C4-2B (cell line): ENCODE measurements at regions not wholly inside any gene's neighbourhood (a gene's known extent, or its start where the extent isn't known, plus 50 kb on each side); places are given as distances from the start of the nearest gene placed in this dataset.
"Not testable (repeated sequence)": the region's sequence is repeated elsewhere in the genome, so short reads cannot be mapped to it uniquely, and the experiment has no call there.

Experiments used
- H3K27ac ChIP-seq: fragments of 450-650 bp; 2 replicates; pipeline ENCODE4 v1.5.1; 2017
- CTCF ChIP-seq: fragments of 450-650 bp; conservative IDR thresholded peaks from 2 replicates; pipeline ENCODE4 v1.5.1; 2017; ENCODE audit warnings: mild to moderate bottlenecking
- ZFX ChIP-seq: fragments of 450-650 bp; IDR thresholded peaks from 2 replicates; pipeline ENCODE4 v1.6.1; 2017

DNA sequence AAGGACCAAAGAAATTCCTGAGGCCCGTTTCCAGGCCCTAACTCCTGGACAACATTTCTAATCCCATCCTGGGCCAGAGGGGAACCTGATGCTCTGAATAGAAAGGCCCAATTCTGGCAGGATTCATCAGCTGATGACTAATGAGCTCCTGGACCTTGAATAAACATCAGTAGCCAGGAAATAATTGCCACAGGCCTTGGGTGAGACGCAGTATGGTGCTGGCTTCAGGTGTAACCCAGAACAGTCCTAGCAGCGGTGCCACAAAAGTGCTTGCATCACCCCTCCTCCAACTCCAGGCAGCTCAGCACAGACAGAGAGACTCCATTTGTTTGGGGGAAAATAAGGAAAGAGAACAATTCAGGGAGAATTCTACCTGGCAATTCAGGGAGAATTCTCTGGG is 184.7 kb upstream of the POU1F1 start:
- TF ChIP-seq CTCF (no peak), ZFX (no peak)
- no peak overlapping the region for H3K27ac ChIP-seq

DNA sequence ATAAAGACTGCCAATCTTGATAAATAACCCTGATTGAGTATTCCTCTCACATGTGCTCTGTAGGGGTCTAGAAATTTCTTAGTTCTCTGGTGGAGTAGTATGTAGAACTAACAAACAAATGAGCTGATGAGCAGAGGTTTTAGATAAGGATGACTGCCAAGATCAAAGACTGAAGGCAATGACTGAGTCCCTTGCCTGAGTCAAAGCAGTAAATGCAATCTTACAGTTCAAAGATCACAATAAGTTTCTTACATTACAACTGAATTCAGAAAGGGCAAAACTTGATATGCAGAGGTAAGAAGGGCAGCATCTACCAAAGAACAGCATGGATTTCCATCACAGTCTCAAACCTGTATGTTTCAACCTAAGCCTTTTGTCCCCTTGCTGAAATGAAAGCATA is 172.2 kb upstream of the POU1F1 start:
- no peak for TF ChIP-seq CTCF
- no peak for TF ChIP-seq ZFX
- H3K27ac ChIP-seq: no peak overlapping the region

- H3K27ac ChIP-seq: no peak overlapping the region
- TF ChIP-seq CTCF (no peak), ZFX (no peak)
Measured at GRCh38 chr3:87446849-87447387, 170.5 kb upstream of the POU1F1 start.

GRCh38 chr3:87442470-87442869 is 166.1 kb upstream of the POU1F1 start:
- H3K27ac ChIP-seq: no peak overlapping the region

DNA sequence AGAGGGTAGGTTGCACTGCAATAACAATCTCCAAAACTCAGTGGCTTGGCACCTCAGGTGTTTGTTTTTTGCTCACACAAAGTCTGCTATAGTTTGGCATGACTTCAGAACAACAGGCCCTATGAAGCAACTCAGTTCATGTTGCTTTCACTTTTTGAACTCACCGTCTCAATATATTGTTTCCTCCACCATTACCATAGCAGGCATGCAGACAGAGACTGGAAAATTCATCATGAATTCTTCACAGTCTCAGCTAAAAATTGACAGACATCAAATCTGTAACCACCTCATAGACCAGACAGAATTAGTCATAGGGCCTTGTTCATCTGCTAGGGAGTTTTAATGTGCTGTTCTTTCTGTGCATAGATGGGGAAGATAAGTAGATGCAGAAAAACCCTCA is 161.4 kb upstream of the POU1F1 start:
- no peak for TF ChIP-seq ZFX
- no peak overlapping the region for H3K27ac ChIP-seq

More at GRCh38 chr3:87442470-87442869, 166.1 kb upstream of the POU1F1 start:
- TF ChIP-seq ZFX: no peak
- no peak for TF ChIP-seq CTCF

- no peak overlapping the region for H3K27ac ChIP-seq
- TF ChIP-seq CTCF (no peak), ZFX (no peak)
Measured at GRCh38 chr3:87436781-87437543, 160.6 kb upstream of the POU1F1 start.

DNA sequence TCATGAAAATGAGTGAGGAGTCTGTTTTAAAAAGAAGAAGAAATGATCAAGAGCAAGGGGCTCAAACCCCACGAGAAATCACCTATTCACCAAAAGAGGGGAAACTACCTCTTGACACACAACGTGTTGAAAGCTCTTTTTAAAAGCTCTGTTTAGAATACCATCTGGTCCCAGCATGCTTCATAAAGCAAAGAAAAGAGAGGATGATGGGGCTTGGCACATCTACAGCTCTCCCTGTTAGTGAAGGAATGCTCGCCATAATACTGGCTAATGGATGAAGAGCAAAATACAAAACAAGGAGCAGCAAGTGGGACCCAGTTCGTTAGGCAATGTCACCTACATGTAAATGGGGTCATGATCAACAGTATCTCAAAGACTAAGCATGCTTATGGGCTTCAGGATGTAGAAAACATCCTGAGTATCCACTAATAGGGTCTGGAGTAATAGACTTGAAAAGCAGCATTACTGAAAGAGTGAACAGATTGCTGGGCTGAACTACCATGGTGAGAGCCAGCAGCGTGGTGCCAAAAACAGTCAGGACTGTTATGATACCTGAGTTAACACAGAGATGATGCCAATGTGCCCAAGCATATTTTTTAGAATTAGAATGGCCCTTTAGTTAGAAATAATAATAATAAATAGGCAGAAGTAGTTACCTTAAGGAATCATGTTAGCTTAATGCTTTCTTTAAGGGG is 159.7 kb upstream of the POU1F1 start:
- TF ChIP-seq ZFX: no peak
- H3K27ac ChIP-seq: no peak overlapping the region

GRCh38 chr3:87433445-87433844 is 157.1 kb upstream of the POU1F1 start:
- not testable (repeated sequence) for H3K27ac ChIP-seq

- TF ChIP-seq ZFX (no peak), CTCF (no peak)
- no peak overlapping the region for H3K27ac ChIP-seq
Measured at GRCh38 chr3:87426918-87427317, 150.5 kb upstream of the POU1F1 start.
